NCI-H2171 treated with DMSO at 0.1 percent for 48 hours (cell line): ENCODE measurements at regions not wholly inside any gene's neighbourhood (a gene's known extent, or its start where the extent isn't known, plus 50 kb on each side); places are given as distances from the start of the nearest gene placed in this dataset.
"Not testable (repeated sequence)": the region's sequence is repeated elsewhere in the genome, so short reads cannot be mapped to it uniquely, and the experiment has no call there.

Experiments used
- DNase-seq: peaks from one replicate; lab custom pipeline; 2025; lab: John Stamatoyannopoulos, UW

DNA sequence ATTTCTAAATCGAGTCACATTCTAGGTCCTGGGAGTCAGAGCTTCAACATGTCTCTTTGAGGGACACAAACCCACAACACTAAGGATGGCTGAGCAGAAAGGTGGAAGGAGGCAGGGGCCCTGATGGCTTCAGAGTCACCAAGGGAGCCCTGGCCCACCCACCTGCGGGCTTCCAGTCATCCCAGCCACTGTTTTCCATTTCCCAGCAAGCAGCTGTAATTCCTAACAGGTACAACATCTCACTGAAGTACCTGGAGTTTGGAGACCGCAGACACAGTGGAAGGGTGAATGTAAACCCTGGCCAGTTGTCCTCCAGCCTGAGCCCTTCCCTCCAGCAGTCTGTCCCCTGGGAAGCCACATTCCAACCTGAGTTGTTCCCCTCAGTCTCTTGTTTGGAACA is 562.8 kb downstream of the TBC1D22A start:
- no peak for DNase-seq

- DNase-seq = no peak
These were observed 562.1 kb downstream of the TBC1D22A start for GRCh38 chr22:47324435-47324990.

DNA sequence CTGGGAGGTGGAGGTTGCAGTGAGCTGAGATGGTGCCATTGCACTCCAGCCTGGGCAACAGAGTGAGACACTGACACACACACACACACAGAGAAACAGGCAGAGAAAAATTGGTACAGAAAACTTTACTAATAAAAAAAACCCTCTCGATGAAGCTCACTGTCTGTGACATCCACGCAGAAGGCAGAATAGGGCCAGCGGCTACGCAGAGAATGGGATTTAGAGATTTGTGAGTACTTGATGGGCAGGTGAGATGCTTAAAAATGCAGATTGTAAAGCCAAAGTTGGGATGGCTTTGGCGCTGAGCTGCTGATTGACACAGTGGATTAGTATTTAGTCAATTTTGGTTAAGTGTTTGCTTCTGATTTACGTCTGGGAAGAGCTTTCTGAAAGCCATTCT is 561.1 kb downstream of the TBC1D22A start:
- DNase-seq = no peak

DNA sequence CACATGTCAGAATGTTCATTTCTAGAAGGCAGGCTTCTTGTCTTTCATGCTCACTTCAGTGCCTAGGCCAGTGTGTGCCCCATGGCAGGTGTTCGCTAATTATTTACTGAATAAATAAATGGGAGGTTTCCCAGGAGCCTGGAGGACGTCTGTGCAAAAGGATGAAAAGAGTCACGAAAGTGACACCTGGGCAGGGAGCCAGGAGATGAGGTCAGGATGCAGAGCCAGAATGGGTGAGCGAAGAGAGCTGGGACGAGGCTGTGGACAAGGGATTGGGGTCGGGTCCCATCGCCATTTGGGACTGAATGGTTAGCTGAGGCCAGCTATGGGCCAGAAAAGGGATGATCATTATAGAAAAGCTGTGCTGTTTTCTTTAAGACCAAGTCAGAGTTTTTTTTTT is 560.4 kb downstream of the TBC1D22A start:
- DNase-seq = peak; percentile 89

GRCh38 chr22:47320560-47320959 is 558.1 kb downstream of the TBC1D22A start:
- no peak for DNase-seq

DNA sequence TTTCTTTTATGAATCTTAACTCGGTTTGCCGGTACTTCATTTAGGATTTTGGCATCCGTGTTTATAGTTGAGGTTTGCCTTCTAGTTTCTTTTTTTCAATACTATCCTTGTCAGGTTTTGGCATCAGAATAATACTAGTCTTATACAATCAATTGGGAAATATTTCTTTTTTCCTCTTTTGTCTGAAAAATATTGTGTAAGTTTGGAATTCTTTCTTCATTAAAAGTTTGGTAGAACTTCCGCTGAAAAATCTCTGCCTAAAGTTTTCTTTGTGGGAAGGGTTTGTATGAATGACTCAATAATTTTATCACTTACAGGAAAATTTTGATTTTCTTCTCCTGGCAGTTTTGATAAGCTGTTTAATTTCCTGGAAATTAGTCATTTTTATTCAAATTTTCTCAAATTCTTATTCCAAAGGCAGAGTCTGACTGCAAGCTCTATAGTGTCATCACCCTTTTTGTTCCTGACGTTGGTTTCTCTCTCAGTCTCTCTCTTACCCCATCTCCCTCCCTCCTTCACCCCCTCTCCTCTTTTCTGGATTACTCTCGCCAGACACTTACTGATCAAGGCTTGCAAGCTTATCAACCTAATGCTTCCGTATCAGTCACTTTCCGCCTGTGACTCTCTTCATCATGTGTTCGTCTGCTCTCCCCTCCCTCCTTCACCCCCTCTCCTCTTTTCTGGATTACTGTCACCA is 555.7 kb downstream of the TBC1D22A start:
- no peak for DNase-seq

DNA sequence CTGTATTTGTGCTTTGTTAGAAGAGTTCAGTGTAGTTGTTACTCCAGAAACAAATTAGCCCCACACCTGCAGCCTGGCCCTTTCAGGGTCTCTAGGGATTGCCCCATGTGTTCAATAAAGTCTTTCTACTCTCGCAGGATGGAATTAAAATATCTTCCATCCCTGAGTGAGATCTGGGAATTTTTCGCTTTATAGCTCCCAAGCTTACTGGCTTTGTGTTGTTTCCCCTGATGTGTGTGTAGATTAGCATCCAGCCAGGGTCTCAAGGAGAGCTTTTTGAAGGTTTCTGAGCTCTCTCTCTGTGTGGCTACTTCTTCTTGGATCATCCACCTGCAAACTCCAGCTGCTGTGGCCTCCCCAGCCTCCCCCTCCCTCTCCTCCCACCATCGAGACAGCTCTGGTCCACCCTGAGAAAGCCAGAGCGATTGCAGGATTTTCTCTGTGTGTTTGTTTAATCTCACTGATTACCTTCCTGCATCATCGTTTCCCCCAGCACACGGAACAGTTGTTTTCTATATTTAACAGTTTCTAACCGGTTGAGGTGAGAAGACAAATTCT is 553.5 kb downstream of the TBC1D22A start:
- peak; percentile 56 for DNase-seq

DNA sequence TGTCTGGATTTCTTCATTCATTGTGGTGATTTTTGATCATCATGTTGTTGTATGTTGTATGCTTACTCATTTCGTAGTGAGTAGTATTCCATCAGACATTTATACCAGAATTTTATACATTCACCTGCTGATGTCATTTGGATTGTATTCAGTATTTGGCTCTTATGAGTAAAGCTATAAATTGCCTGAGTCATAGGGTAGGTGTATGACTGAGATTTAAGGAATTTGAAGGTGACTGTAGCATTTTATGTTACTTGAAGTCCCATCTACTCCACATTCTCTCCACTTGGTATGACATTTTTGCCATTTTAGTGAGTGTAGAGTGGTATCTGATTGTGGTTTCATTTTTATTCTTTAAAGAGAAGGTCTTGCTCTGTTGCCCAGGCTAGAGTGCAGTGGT is 548.2 kb downstream of the TBC1D22A start:
- DNase-seq = no peak

- no peak for DNase-seq
These were observed 547.5 kb downstream of the TBC1D22A start for GRCh38 chr22:47309946-47310345.

DNA sequence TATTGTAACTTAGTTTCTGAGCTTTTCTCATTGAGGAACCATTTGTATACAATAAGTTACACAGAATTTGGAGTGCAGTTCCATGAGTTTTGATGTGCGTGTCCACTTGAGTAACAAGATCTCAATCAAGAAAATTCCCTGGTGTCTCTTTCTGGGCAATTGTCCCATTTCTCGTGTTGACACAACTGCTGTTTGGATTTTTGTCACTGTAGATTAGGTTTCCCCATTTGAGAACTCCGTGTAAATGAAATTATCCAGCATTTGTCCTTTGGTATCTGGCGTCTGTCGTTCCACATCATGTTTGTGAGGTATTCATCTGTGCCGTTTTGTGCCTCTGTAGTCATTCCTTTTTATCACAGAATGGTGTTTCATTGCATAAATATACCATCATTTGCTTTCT is 547.0 kb downstream of the TBC1D22A start:
- DNase-seq = peak; percentile 67

DNA sequence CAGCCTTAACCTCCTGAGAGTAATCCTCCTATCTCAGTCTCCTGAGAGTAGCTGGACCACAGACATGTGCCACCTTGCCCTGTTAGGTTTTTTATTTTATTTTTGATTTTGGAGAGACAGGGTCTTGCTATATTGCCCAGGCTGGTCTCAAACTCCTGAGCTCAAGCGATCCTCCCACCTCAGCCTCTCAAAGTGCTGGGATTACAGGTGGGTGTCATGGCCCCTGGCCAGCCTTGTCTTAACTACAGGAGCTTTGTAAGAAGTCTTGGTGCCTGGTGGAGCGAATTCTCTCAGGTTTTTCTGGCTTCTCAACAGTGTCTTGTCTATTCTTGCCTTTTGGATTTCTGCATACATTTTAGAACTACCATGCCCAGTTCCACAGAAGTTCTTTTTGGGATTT is 546.4 kb downstream of the TBC1D22A start:
- no peak for DNase-seq

DNA sequence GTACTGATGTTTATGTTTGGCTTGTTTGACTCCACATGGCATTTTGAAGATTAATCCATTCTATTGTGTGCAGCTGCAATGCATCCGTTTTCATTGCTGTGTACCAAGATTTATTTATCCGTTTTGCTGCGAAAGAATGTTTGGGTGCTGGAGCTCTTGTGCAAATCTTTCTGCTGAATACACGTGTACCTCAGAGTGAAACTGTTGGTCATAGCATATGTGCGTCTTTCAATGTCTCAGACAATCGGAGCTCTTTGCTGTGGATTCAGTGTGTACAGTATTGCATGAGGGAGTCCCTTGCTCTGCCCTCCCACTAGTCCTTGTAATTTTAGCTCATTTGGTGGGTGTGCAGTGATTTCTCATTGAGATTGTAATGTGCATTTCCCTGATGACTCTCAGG is 545.4 kb downstream of the TBC1D22A start:
- no peak for DNase-seq

- no peak for DNase-seq
These were observed 544.9 kb downstream of the TBC1D22A start for GRCh38 chr22:47307326-47307725.

DNA sequence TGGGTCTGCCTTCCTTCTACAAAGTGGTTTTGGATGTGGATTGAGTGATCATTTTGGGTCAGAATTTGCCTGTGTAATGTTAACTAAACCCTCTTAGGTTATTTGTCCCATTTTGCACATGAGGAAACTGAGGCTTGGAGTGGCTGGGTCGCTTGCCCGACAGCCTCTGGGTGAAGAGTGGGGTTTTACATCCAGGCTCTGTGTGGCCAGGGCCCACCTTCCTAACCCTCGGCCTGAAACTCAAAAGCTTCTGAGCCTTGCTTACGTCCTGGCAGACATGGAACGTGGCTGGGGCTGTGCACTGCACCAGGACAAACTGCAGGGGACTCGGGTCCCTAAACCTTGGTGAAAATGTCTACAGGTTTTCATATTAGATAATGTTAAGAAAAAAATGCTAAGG is 542.4 kb downstream of the TBC1D22A start:
- DNase-seq = no peak

GRCh38 chr22:47304191-47304831 is 541.9 kb downstream of the TBC1D22A start:
- DNase-seq = no peak

- no peak for DNase-seq
These were observed 540.9 kb downstream of the TBC1D22A start for GRCh38 chr22:47303161-47303890.

- not testable (repeated sequence) for DNase-seq
These were observed 540.1 kb downstream of the TBC1D22A start for GRCh38 chr22:47302587-47302986.

DNA sequence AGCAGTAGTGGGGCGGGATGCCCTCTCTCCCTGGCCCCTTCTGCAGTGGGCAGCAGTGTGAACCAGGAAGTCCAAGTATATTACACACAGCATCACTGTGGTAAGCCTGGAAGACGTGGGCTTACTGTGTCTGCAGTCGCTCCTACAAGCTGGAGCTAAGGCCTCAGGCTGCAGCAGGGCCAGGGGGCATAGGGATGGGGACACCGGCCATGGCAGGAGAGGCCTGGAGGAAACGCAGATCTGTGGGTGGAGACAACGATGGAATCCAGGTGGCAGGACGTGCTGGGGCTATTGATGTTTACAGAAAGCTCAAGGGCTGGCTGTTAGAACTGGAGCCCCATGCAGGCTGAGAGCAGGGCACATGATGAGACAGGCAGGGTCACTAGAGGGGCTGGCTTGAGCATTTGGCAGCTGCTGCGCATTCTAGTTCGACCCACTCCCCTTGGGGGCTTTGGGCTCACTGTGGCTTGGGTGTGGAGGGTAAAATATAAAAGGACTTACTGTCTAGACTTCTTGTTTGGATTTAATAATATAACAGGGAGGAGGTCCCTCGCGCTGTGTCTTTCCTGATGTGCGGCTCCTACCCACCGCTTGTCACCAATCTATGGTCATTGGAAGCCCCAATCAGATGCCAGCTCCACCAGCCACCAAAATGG is 539.5 kb downstream of the TBC1D22A start:
- no peak for DNase-seq

DNA sequence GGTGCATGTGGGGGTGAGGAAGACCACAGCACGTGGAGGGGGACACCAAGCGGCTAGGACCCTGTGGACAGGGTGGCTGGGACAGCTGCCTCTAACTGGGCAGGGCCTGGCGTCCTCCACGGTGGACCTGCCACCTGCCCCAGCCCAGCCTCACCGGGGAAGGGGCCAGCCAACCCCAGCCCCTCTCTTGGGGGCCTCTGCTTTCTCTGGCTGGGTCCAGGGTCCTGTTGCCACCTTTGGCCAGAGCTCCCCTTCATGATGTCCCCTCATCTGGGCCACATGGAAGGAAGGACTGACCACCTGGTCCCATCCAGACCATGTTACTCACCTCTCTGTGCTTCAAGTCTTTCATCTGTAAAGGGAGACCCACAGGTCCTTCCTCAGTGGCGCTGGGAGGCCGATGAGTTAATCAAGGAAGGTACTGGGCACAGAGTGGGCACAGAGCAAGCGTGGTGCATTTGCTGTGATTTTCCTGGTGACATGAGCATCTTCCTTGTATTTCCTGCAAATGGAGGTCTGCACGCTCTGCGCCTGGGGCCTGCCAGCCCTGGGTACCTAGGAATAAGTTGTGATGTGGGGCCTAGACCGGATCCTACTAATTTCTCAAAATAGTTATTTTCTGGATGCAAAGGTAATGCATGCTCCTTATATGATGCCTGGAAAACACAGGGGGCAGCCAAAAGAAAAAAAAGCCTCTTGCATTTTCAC is 538.4 kb downstream of the TBC1D22A start:
- no peak for DNase-seq

DNA sequence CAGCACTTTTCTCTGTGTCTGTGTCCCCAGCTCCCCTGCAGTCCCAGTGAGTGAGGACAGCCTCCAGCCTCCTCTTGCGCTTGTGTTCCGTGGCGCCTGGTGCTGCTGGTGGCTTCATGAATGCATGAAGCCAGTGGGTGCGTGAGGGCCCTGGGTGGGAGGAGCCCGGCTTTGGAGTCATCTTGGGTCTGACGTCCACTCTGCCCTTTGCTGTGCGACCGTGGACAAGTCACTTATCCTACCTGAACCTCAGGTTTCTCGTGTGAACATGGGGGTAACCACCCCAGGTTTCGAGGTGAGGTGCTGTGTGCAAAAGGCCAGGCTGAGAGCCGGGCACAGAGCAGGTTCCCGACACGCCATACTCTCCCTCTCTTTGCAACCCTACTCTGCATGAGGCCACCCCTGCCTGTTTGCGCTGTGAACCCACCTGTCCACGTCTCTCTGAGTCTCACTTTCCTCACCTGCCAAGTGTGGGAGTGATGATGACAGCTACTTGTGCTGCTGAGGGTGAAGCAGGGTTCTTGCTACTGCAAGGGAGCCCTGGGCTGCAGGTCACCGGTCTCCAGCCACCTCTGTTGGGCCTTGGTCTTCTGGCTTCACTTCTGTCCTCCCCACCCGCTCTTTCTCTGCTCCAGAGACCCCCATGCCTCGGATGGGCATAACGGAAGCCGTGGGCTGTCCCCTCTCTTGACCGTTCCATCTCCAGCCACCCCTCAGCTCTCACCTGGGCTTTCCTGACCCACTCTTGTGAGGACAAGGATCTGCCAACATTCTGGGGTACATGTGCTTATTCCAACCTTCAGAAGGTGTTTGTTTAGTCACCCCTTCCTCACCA is 537.6 kb downstream of the TBC1D22A start:
- no peak for DNase-seq
